Activated CD8-positive, alpha-beta T cell treated with anti-CD3 and anti-CD28 coated beads, Interleukin-2, amount 10 ng/mL, durations not matched to agents 7 days and 5 days (primary cell): ENCODE measurements at regions not wholly inside any gene's neighbourhood (a gene's known extent, or its start where the extent isn't known, plus 50 kb on each side); places are given as distances from the start of the nearest gene placed in this dataset.

ENCODE experiments used
- ATAC-seq: fragments of 150-1000 bp; cut with Tn5 transposase; one replicate; pipeline ENCODE4 v1.10.0; 2021; ENCODE audit warnings: moderate library complexity
- CTCF ChIA-PET: fragments of 350-600 bp; sonication (Branson Sonifier 250); formaldehyde crosslinking; loops from one replicate; lab custom pipeline; 2021; ENCODE audit warnings: antibody characterized with exemption; lab: Charles Lee
- POLR2A ChIA-PET: fragments of 350-600 bp; sonication (Branson Sonifier 250); formaldehyde crosslinking; loops from one replicate; lab custom pipeline; 2021; ENCODE audit warnings: antibody characterized with exemption; lab: Charles Lee
- DNase-seq: peaks from one replicate; pipeline ENCODE4 v3.0.0-alpha.2; 2020
- H3K27ac Mint-ChIP-seq: one replicate; pipeline ENCODE4 v1.8.0; 2021; ENCODE audit warnings: mild to moderate bottlenecking, mixed read lengths
- H3K27me3 Mint-ChIP-seq: one replicate; pipeline ENCODE4 v1.8.0; 2021; ENCODE audit warnings: low read depth, mixed read lengths
- H3K36me3 Mint-ChIP-seq: one replicate; pipeline ENCODE4 v1.8.0; 2021; ENCODE audit warnings: low read depth, mixed read lengths
- H3K4me1 Mint-ChIP-seq: one replicate; pipeline ENCODE4 v1.8.0; 2021; ENCODE audit warnings: low read depth, mixed read lengths
- H3K4me3 Mint-ChIP-seq: one replicate; pipeline ENCODE4 v1.8.0; 2021; ENCODE audit warnings: mild to moderate bottlenecking, mixed read lengths
- H3K9me3 Mint-ChIP-seq: one replicate; pipeline ENCODE4 v1.8.0; 2022; ENCODE audit warnings: mixed read lengths; ENCODE audit not compliant: insufficient read depth

GRCh38 chr2:43075811-43076585, 150.4 kb downstream of the ZFP36L2 start:
- H3K27ac Mint-ChIP-seq: no peak overlapping the region
- no peak overlapping the region for H3K4me3 Mint-ChIP-seq
- ATAC-seq: no peak
- POLR2A ChIA-PET: no interaction called here
- no peaks in the 10 kb centered on the region for H3K36me3 Mint-ChIP-seq
- H3K27me3 Mint-ChIP-seq: no peaks in the 10 kb centered on the region
- H3K4me1 Mint-ChIP-seq: peaks cover 10% of the 10 kb centered on the region
- no peak for DNase-seq
- H3K9me3 Mint-ChIP-seq: no peaks in the 10 kb centered on the region
- CTCF ChIA-PET: no interaction called here

GRCh38 chr2:43075054-43075593, 151.3 kb downstream of the ZFP36L2 start:
- ChIA-PET POLR2A (no interaction called here), CTCF (no interaction called here)
- DNase-seq: no peak
- H3K36me3 Mint-ChIP-seq: no peaks in the 10 kb centered on the region
- H3K9me3 Mint-ChIP-seq: no peaks in the 10 kb centered on the region
- H3K4me1 Mint-ChIP-seq: peaks cover 6% of the 10 kb centered on the region
- no peak for ATAC-seq
- no peak overlapping the region for H3K27ac Mint-ChIP-seq
- no peak overlapping the region for H3K4me3 Mint-ChIP-seq
- H3K27me3 Mint-ChIP-seq: no peaks in the 10 kb centered on the region

DNA sequence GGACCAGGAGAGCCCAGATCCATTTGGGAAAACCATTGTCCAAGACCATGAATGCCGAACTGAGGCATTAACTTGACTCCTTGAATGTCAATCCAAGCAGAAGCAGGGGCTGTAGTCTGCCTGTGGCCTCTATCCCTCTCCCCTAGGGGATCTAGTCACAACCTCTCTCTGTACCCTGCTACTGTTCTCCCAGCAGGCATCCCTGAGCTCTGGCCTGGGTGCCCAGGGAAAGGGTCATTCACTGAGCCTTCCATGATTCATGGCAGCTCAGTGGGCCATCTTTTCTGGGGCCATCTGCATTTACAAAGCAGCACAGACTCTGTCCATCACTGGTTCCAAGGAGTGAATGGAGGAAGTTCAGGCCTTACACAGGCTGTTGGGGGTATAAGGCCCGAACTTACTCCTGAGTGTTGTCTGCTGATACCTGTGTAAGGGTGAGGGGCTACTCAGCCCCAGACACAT, 151.8 kb downstream of the ZFP36L2 start:
- no peak for ATAC-seq
- ChIA-PET CTCF (no interaction called here), POLR2A (no interaction called here)
- Mint-ChIP-seq H3K27ac (no peak overlapping the region), H3K27me3 (no peaks in the 10 kb centered on the region), H3K4me1 (peaks cover 1% of the 10 kb centered on the region), H3K36me3 (no peaks in the 10 kb centered on the region), H3K9me3 (no peaks in the 10 kb centered on the region), H3K4me3 (no peak overlapping the region)
- DNase-seq: no peak

- H3K4me3 Mint-ChIP-seq: no peak overlapping the region
- ChIA-PET CTCF (no interaction called here), POLR2A (no interaction called here)
- no peak for DNase-seq
- H3K27me3 Mint-ChIP-seq: no peaks in the 10 kb centered on the region
- H3K36me3 Mint-ChIP-seq: no peaks in the 10 kb centered on the region
- H3K9me3 Mint-ChIP-seq: no peaks in the 10 kb centered on the region
- no peaks in the 10 kb centered on the region for H3K4me1 Mint-ChIP-seq
- no peak overlapping the region for H3K27ac Mint-ChIP-seq
- ATAC-seq: no peak
These were observed 152.4 kb downstream of the ZFP36L2 start for GRCh38 chr2:43074052-43074451.

DNA sequence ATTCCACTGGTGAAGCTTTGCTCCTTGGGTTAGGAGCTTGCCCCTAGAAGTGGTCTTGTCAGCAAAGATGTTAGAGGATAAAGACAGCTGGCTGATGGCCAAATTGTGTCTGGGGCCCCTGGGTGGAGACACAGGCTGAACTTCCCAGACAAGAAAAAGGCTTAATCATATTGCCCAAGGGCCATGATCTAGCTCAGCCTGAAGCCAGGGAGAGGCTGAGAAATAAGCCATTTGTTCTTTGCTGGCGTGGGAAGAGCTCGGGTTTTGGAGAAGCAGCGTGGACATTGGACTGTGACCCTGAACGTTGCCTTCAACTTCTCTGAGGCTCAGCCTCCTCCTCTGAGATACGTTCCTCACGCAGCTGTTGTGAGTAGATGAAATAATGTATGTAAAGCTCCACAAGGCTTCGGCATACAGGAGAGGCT, 153.0 kb downstream of the ZFP36L2 start:
- Mint-ChIP-seq H3K4me1 (no peaks in the 10 kb centered on the region), H3K36me3 (no peaks in the 10 kb centered on the region), H3K9me3 (no peaks in the 10 kb centered on the region), H3K27ac (no peak overlapping the region), H3K4me3 (no peak overlapping the region), H3K27me3 (no peaks in the 10 kb centered on the region)
- ChIA-PET POLR2A (no interaction called here), CTCF (no interaction called here)
- DNase-seq: no peak
- no peak for ATAC-seq

GRCh38 chr2:43071599-43072550, 154.5 kb downstream of the ZFP36L2 start:
- CTCF ChIA-PET: no interaction called here
- Mint-ChIP-seq H3K36me3 (no peaks in the 10 kb centered on the region), H3K9me3 (no peaks in the 10 kb centered on the region), H3K27me3 (no peaks in the 10 kb centered on the region), H3K4me1 (no peaks in the 10 kb centered on the region), H3K27ac (no peak overlapping the region), H3K4me3 (no peak overlapping the region)
- no peak for DNase-seq
- ATAC-seq: no peak
- POLR2A ChIA-PET: no interaction called here

- ChIA-PET CTCF (no interaction called here), POLR2A (no interaction called here)
- Mint-ChIP-seq H3K9me3 (no peaks in the 10 kb centered on the region), H3K27me3 (no peaks in the 10 kb centered on the region), H3K4me3 (no peak overlapping the region), H3K36me3 (no peaks in the 10 kb centered on the region), H3K27ac (no peak overlapping the region), H3K4me1 (peaks cover 2% of the 10 kb centered on the region)
- DNase-seq: no peak
- no peak for ATAC-seq
These were observed 155.5 kb downstream of the ZFP36L2 start for GRCh38 chr2:43070676-43071502.

DNA sequence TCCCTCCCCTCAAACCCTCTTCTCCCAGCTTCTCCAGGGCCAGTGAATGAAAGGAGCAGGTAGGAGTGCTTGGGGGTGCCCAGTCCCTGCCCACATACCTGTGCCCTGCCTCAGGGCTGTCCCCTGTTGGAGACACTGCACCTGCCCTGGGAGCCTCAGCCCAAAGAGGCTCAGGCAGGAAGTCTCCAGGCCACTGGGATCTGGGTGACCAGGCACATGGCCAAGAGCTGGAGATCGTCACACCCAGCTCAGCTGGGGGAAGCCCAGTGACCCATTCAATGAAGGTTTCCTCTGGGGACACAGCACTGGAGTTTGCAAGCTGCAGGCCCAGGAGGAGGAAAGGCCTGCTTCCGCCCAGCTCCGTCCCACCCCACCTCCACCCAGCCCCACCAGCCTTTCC, 156.4 kb downstream of the ZFP36L2 start:
- no peak overlapping the region for H3K27ac Mint-ChIP-seq
- H3K27me3 Mint-ChIP-seq: no peaks in the 10 kb centered on the region
- no peaks in the 10 kb centered on the region for H3K9me3 Mint-ChIP-seq
- ChIA-PET POLR2A (interaction anchor here (1.5 kb wide), 1 partner anchor 10 kb away, joined by 3 read pairs; no protein-coding TSS in a partner anchor), CTCF (no interaction called here)
- H3K36me3 Mint-ChIP-seq: no peaks in the 10 kb centered on the region
- DNase-seq: no peak
- no peak overlapping the region for H3K4me3 Mint-ChIP-seq
- no peak for ATAC-seq
- H3K4me1 Mint-ChIP-seq: peaks cover 2% of the 10 kb centered on the region

DNA sequence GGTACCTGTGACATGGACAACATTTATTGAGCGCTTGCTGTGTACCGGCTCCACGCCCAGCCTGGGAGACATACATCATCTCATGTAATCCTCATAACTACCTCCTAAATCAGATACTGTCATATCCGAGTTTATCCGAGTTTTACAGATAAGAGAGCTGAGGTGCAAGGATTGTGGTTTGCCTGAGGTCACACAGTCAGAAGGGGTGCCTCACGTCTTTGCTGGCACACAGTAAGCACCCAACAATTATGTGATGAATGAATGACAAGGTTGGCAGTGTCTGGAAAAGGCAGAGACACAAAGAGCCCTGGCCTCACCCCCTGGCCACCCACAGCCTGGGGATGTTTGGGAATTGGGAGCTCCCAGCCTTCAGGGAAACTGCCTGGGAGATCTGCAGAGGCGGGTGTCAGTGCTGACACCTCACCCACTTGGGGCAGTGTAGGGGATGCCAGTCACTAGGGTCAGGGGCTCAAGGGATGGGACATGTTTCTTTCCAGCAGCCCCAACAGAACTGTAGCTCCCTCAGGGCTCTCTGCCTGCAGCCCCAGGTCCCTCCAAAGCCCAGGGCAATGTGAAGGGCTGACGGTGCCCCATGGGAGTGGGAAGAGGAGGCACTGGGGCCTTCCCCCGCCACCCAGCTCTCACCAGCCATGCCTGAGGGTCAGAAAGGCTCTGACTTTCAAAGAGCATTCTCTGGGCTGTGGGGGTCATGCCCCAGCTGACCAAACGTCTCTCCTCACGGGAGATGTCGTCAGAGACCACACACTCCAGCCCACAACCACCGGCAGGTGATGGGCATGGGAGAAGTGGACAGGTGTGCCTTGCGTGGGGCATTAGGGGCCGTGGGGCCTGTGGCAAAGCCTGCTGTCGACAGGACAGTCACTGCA, 157.5 kb downstream of the ZFP36L2 start:
- ATAC-seq: no peak
- Mint-ChIP-seq H3K27ac (no peak overlapping the region), H3K36me3 (peaks cover 5% of the 10 kb centered on the region), H3K4me1 (peaks cover 2% of the 10 kb centered on the region), H3K4me3 (no peak overlapping the region), H3K9me3 (no peaks in the 10 kb centered on the region), H3K27me3 (no peaks in the 10 kb centered on the region)
- ChIA-PET CTCF (interaction anchor here (0.7 kb wide), 1 partner anchor 160 kb away, joined by 3 read pairs; no protein-coding TSS in a partner anchor), POLR2A (interaction anchor here (1.5 kb wide), 1 partner anchor 11 kb away, joined by 3 read pairs; no protein-coding TSS in a partner anchor)
- DNase-seq: no peak

DNA sequence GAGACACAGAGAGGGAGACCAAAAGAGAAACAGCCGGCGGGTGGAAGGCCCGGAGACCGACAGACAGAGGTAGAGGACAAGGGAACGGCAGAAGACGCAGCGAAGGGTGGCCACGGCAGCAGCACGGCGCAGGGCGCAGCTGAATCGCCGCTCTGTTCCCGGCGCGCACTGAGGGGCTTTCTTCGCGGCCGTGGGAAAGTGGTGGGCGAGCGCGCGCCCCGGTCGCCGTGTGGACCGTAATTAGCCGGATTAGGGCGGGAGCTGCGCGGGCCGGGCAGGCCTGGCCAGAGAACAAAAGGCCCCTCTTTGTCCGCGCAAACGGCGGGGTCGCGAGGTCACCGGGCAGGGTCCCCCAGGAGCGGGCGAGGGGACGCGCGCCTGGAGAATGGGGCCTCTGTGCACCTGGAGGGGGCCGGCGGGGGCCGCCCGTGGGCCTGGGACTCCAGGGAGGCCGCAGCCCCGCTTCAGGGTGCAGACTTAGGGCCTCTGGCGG, 158.3 kb downstream of the ZFP36L2 start:
- no peaks in the 10 kb centered on the region for H3K9me3 Mint-ChIP-seq
- POLR2A ChIA-PET: no interaction called here
- peaks cover 5% of the 10 kb centered on the region for H3K36me3 Mint-ChIP-seq
- DNase-seq (no peak), ATAC-seq (no peak)
- H3K4me1 Mint-ChIP-seq: peaks cover 2% of the 10 kb centered on the region
- H3K4me3 Mint-ChIP-seq: no peak overlapping the region
- H3K27ac Mint-ChIP-seq: no peak overlapping the region
- CTCF ChIA-PET: no interaction called here
- H3K27me3 Mint-ChIP-seq: no peaks in the 10 kb centered on the region
